Smooth muscle cell (in vitro differentiated cells): ENCODE measurements at regions not wholly inside any gene's neighbourhood (a gene's known extent, or its start where the extent isn't known, plus 50 kb on each side); places are given as distances from the start of the nearest gene placed in this dataset.

ENCODE experiments used
- DNase-seq: peaks from one replicate; lab custom pipeline; 2025; ENCODE audit not compliant: unreplicated experiment; lab: John Stamatoyannopoulos, UW
- H2AFZ ChIP-seq: fragments of 200-600 bp; sonication (generic); 2 replicates; pipeline ENCODE4 v1.6.0; 2016; ENCODE audit warnings: antibody characterized with exemption, low read depth, mild to moderate bottlenecking
- H3F3A ChIP-seq: fragments of 200-600 bp; sonication (generic); 2 replicates; pipeline ENCODE4 v1.6.0; 2017; ENCODE audit warnings: antibody characterized with exemption, low read depth
- H3K27ac ChIP-seq: fragments of 200-600 bp; sonication (generic); 2 replicates; pipeline ENCODE4 v1.5.1; 2016; ENCODE audit warnings: low read depth, mild to moderate bottlenecking
- H3K27me3 ChIP-seq: fragments of 200-600 bp; sonication (generic); 2 replicates; pipeline ENCODE4 v1.6.1; 2016; ENCODE audit warnings: low read depth, mild to moderate bottlenecking
- H3K36me3 ChIP-seq: fragments of 200-600 bp; sonication (generic); 2 replicates; pipeline ENCODE4 v1.5.1; 2016; ENCODE audit warnings: low read depth
- H3K4me1 ChIP-seq: fragments of 200-600 bp; sonication (generic); 2 replicates; pipeline ENCODE4 v1.5.1; 2016; ENCODE audit warnings: low read depth
- H3K4me2 ChIP-seq: fragments of 200-600 bp; sonication (generic); 2 replicates; pipeline ENCODE4 v1.6.0; 2016; ENCODE audit warnings: mild to moderate bottlenecking
- H3K4me3 ChIP-seq: fragments of 200-600 bp; sonication (generic); 2 replicates; pipeline ENCODE4 v1.5.1; 2016; ENCODE audit warnings: mild to moderate bottlenecking
- H3K79me2 ChIP-seq: fragments of 200-600 bp; sonication (generic); 2 replicates; pipeline ENCODE4 v1.6.0; 2016; ENCODE audit warnings: low read depth, mild to moderate bottlenecking
- H3K9ac ChIP-seq: fragments of 200-600 bp; sonication (generic); 2 replicates; pipeline ENCODE4 v1.6.0; 2016; ENCODE audit warnings: low read depth
- H3K9me3 ChIP-seq: fragments of 200-600 bp; sonication (generic); replicated peaks from 2 replicates; pipeline ENCODE4 v1.5.1; 2016; ENCODE audit warnings: low read depth
- H4K20me1 ChIP-seq: fragments of 200-600 bp; sonication (generic); 2 replicates; pipeline ENCODE4 v1.6.0; 2016; ENCODE audit warnings: low read depth
- CTCF ChIP-seq: fragments of 200-600 bp; sonication (generic); IDR thresholded peaks from 2 replicates; pipeline ENCODE4 v1.5.1; 2017; ENCODE audit warnings: borderline replicate concordance, mild to moderate bottlenecking, antibody characterized with exemption; ENCODE audit not compliant: insufficient read depth, poor library complexity, severe bottlenecking
- WGBS: methylation state at CpG from one replicate; pipeline ENCODE4 v1.1.7; 2016; ENCODE audit warnings: low lambda C conversion rate; 5-methylcytosine and 5-hydroxymethylcytosine counted together

- H2AFZ ChIP-seq = no peak overlapping the region
- H3K79me2 ChIP-seq = no peaks in the 10 kb centered on the region
- H4K20me1 ChIP-seq = no peaks in the 10 kb centered on the region
- no peaks in the 10 kb centered on the region for H3K4me1 ChIP-seq
- H3K27me3 ChIP-seq = peaks cover 21% of the 10 kb centered on the region
- no peak overlapping the region for H3K27ac ChIP-seq
- DNase-seq = no peak
- no peaks in the 10 kb centered on the region for H3F3A ChIP-seq
- H3K4me3 ChIP-seq = no peak overlapping the region
- no peak overlapping the region for H3K9ac ChIP-seq
- H3K4me2 ChIP-seq = no peak overlapping the region
- no peaks in the 10 kb centered on the region for H3K9me3 ChIP-seq
- 86% methylated on average over 8 of the region's 8 CpGs for WGBS
- no peak for TF ChIP-seq CTCF
- no peaks in the 10 kb centered on the region for H3K36me3 ChIP-seq
Observed at GRCh38 chr15:38624244-38625205, 59.9 kb upstream of the RASGRP1 start.

- Histone ChIP-seq H3K4me1 (no peaks in the 10 kb centered on the region), H3K27me3 (peaks cover 10% of the 10 kb centered on the region), H3F3A (no peaks in the 10 kb centered on the region), H3K27ac (no peak overlapping the region), H3K4me2 (no peak overlapping the region), H4K20me1 (no peaks in the 10 kb centered on the region), H2AFZ (no peak overlapping the region), H3K9ac (no peak overlapping the region), H3K36me3 (no peaks in the 10 kb centered on the region), H3K4me3 (no peak overlapping the region), H3K79me2 (no peaks in the 10 kb centered on the region), H3K9me3 (no peaks in the 10 kb centered on the region)
- WGBS = 60% methylated on average over 2 of the region's 2 CpGs
- no peak for DNase-seq
- no peak for TF ChIP-seq CTCF
Observed at GRCh38 chr15:38625886-38626285, 61.3 kb upstream of the RASGRP1 start.

GRCh38 chr15:38626443-38627050 is 61.9 kb upstream of the RASGRP1 start:
- Histone ChIP-seq H3K4me1 (no peaks in the 10 kb centered on the region), H3K4me3 (no peak overlapping the region), H3K4me2 (no peak overlapping the region), H3K9ac (no peak overlapping the region), H4K20me1 (no peaks in the 10 kb centered on the region), H3K27me3 (peaks cover 4% of the 10 kb centered on the region), H3K79me2 (no peaks in the 10 kb centered on the region), H2AFZ (no peak overlapping the region), H3K36me3 (no peaks in the 10 kb centered on the region), H3K9me3 (no peaks in the 10 kb centered on the region), H3F3A (no peaks in the 10 kb centered on the region), H3K27ac (no peak overlapping the region)
- 80% methylated on average over 4 of the region's 4 CpGs for WGBS
- no peak for DNase-seq
- TF ChIP-seq CTCF = no peak
